Spleen (tissue), 11 donors: ENCODE measurements at regions not wholly inside any gene's neighbourhood (a gene's known extent, or its start where the extent isn't known, plus 50 kb on each side); places are given as distances from the start of the nearest gene placed in this dataset.
A peak's percentile ranks its signal among the peaks of the same experiment; 100 is the strongest.

Experiments
- DNase-seq: peaks from one replicate; pipeline ENCODE4 v3.0.0-alpha.2; 2020
- H3K27ac ChIP-seq, 8 donors: fragments of 200-600 bp; sonication (generic) in 7 of 8; 1 replicate in 4 of 8; 2 replicates in 4 of 8; pipeline versions ENCODE4 v1.5.0 to v1.8.0; 2016 to 2021; ENCODE audit warnings: inconsistent platforms in 4 of 8, mild to moderate bottlenecking in 4 of 8, moderate library complexity in 1 of 8
- H3K27me3 ChIP-seq, 7 donors: fragments of 200-600 bp; sonication (generic) in 6 of 7; replicated peaks in 1 of 7; 1 replicate in 4 of 7; 2 replicates in 3 of 7; pipeline versions ENCODE4 v1.5.0 to v1.8.0; 2016 to 2021; ENCODE audit warnings: inconsistent platforms in 3 of 7, mild to moderate bottlenecking in 1 of 7
- H3K36me3 ChIP-seq, 6 donors: fragments of 200-600 bp; sonication (generic) in 5 of 6; 1 replicate in 4 of 6; 2 replicates in 2 of 6; pipeline versions ENCODE4 v1.5.0 to v1.8.0; 2016 to 2021; ENCODE audit warnings: inconsistent platforms in 2 of 6
- H3K4me1 ChIP-seq, 6 donors: fragments of 200-600 bp; sonication (generic) in 5 of 6; 1 replicate in 3 of 6; 2 replicates in 3 of 6; pipeline versions ENCODE4 v1.5.0 to v1.8.0; 2016 to 2021; ENCODE audit warnings: inconsistent platforms in 3 of 6
- H3K4me3 ChIP-seq, 8 donors: fragments of 200-600 bp; sonication (generic) in 7 of 8; 1 replicate in 4 of 8; 2 replicates in 4 of 8; pipeline versions ENCODE4 v1.5.0 to v1.8.0; 2016 to 2021; ENCODE audit warnings: inconsistent platforms in 4 of 8, mild to moderate bottlenecking in 4 of 8, moderate library complexity in 2 of 8
- H3K9me3 ChIP-seq, 8 donors: fragments of 200-600 bp; sonication (generic) in 7 of 8; 1 replicate in 4 of 8; 2 replicates in 4 of 8; pipeline versions ENCODE4 v1.5.0 to v1.8.0; 2016 to 2021; ENCODE audit warnings: inconsistent platforms in 4 of 8
- POLR2A ChIP-seq, 3 donors: fragments of 450-650 bp; IDR thresholded peaks; one replicate each; pipeline ENCODE4 v1.5.1; 2017; ENCODE audit warnings: antibody characterized with exemption in 3 of 3, mild to moderate bottlenecking in 1 of 3
- POLR2AphosphoS5 ChIP-seq, 3 donors: sonication (generic); formaldehyde crosslinking; IDR thresholded peaks; one replicate each; pipeline ENCODE4 v1.5.1; 2017; ENCODE audit warnings: antibody characterized with exemption in 3 of 3
- WGBS, 5 donors: extraction: QIAGEN DNeasy Blood & Tissue Kit in 3 of 5; methylation state at CpG; one replicate each; pipeline versions ENCODE4 v1.1.5 to v1.1.7; 2013 to 2018; 5-methylcytosine and 5-hydroxymethylcytosine counted together
- intact Hi-C: fragments of 100-400 bp; cut with DNase I; formaldehyde crosslinking; loops from one replicate; pipeline ENCODE4 v1.15.0; 2023; ENCODE audit warnings: low total_unique reads
- TF ChIP-seq, protein P1 (sequence below), 11 experiments: fragments of 200-600 bp in 7 of 11; fragments of 450-650 bp in 4 of 11; sonication (generic) in 4 of 11; IDR thresholded peaks in 8 of 11; conservative IDR thresholded peaks in 3 of 11; 1 replicate in 7 of 11; 2 replicates in 4 of 11; pipeline versions ENCODE4 v1.4.0 to v1.8.0; 2016 to 2021; ENCODE audit warnings: antibody characterized with exemption in 11 of 11, inconsistent platforms in 4 of 11, mild to moderate bottlenecking in 1 of 11
- donor health status: healthy with polysubstance abuse.
- donor health status: DM: no; HTN: no; CAD: no; lungs with moderate emphysema.
- donor health status: DM: no; HTN: no; CAD: no.
- donor health status: Bipolar disorder and iron deficiency.
- donor health status: healthy.
- donor health status: DM: no; HTN: no; CAD: no.
- donor health status: DM: yes; HTN: yes; CAD: no.

DNA sequence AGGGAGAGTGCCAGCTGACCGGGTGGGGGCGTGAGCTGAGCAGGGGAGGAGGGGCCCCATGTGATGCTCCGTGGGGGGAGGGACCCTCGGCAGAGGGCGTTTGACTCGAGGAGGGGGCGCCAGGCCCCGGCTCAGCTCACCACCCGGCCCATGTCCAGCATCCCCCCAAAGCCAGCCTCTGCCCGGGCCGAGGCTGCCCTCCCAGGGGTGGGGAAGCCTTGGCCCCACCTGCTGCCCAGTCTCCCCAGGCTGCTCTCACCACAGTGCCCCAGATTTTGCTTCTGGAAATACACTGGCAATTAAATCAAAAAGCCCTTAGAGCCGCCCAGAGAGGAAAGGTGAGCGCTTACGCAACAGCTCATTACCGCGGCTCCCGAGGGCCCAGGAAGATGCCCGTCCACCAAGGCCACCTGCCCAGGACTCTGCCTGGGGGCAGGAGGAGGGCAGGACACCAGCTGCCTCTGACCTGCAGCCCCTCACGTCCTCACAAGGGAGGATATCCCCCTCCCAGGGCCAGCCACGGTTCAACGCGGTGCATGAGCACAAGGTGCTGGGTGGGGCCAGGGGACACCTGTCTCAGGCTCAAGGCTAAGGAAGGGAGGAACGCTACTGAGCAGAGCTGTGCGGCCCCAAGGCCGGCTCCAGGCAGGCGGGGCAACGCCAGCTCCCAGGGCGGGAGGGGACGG, 70.0 kb upstream of the INPP5A start:
- 57 to 68% (median 63%) methylated on average over 19 to 29 of the region's 29 CpGs for whole genome bisulfite sequencing, 5 donors
- TF ChIP-seq, protein P1, sequence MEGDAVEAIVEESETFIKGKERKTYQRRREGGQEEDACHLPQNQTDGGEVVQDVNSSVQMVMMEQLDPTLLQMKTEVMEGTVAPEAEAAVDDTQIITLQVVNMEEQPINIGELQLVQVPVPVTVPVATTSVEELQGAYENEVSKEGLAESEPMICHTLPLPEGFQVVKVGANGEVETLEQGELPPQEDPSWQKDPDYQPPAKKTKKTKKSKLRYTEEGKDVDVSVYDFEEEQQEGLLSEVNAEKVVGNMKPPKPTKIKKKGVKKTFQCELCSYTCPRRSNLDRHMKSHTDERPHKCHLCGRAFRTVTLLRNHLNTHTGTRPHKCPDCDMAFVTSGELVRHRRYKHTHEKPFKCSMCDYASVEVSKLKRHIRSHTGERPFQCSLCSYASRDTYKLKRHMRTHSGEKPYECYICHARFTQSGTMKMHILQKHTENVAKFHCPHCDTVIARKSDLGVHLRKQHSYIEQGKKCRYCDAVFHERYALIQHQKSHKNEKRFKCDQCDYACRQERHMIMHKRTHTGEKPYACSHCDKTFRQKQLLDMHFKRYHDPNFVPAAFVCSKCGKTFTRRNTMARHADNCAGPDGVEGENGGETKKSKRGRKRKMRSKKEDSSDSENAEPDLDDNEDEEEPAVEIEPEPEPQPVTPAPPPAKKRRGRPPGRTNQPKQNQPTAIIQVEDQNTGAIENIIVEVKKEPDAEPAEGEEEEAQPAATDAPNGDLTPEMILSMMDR (IDR thresholded peaks at IDR 0.05 in 8 of 11, conservative IDR thresholded peaks at IDR 0.05 in 3 of 11) = no peak
- TF ChIP-seq POLR2AphosphoS5 (IDR thresholded peaks at IDR 0.05) (no peak), POLR2A (IDR thresholded peaks at IDR 0.05) (no peak)
- Histone ChIP-seq H3K4me3 (no peak overlapping the region), H3K27me3 (peaks cover 0 to 15% (median 0%) of the 10 kb centered on the region in 7 donors), H3K36me3 (no peaks in the 10 kb centered on the region), H3K27ac (peak overlapping the region in 2 of 8 donors; percentile 64 to 68), H3K9me3 (peaks cover 0 to 14% (median 9%) of the 10 kb centered on the region in 8 donors), H3K4me1 (peaks cover 0 to 23% (median 4%) of the 10 kb centered on the region in 6 donors)
- peak; percentile 54 for DNase-seq
- intact Hi-C loops = no loop called here

DNA sequence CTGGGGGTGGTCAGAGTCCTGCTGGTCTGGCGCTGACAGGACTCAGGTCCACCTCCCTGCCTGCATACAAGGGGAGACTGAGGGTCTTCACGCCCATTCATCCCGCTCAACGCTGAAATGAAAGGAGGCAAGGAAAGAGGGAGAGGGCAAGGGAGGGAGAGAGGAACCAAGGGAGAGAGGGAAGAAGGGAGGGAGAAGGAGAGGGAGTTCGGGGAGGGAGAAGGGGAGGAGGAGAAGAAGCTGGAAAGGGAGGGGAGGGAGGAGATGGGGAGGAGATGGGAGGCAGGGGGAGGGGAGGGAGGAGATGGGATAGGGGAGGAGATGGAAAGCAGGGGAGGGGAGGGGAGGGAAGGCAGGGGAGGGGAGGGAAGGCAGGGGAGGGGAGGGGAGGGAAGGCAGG, 69.4 kb upstream of the INPP5A start:
- Histone ChIP-seq H3K4me3 (no peak overlapping the region), H3K36me3 (no peaks in the 10 kb centered on the region), H3K27me3 (peaks cover 0 to 15% (median 0%) of the 10 kb centered on the region in 7 donors), H3K9me3 (peaks cover 0 to 14% (median 9%) of the 10 kb centered on the region in 8 donors), H3K4me1 (peaks cover 0 to 23% (median 4%) of the 10 kb centered on the region in 6 donors), H3K27ac (peak overlapping the region in 1 of 8 donors; percentile 64)
- WGBS, 5 donors = 56 to 67% (median 60%) methylated on average over 5 of the region's 5 CpGs
- no peak for DNase-seq
- TF ChIP-seq, protein P1 (IDR thresholded peaks at IDR 0.05 in 8 of 11, conservative IDR thresholded peaks at IDR 0.05 in 3 of 11) = no peak
- TF ChIP-seq POLR2AphosphoS5 (IDR thresholded peaks at IDR 0.05) (no peak), POLR2A (IDR thresholded peaks at IDR 0.05) (no peak)
- intact Hi-C loops = no loop called here

DNA sequence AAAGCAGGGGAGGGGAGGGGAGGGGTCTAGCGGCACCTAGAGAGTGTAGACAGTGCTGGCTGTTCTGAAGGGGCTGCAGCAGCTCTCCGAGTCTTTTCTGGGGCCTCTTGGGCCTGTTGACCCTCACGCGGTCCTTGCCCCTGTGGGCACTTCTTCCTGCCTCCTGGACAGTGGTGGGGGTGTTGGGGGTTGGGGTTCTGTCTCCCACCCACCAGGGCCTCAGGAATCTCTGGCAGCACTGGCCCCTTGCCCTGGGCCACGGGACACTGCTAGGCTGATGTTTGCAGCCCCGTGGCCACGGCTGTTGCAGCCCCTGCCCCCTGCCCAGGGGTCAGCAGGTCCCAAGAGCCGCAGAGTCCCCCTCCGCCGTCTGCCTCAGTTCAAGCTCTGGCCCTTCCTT, 68.9 kb upstream of the INPP5A start:
- Histone ChIP-seq H3K36me3 (no peaks in the 10 kb centered on the region), H3K27me3 (peaks cover 0 to 15% (median 0%) of the 10 kb centered on the region in 7 donors), H3K4me1 (peaks cover 0 to 23% (median 4%) of the 10 kb centered on the region in 6 donors), H3K9me3 (peaks cover 0 to 14% (median 9%) of the 10 kb centered on the region in 8 donors), H3K4me3 (no peak overlapping the region), H3K27ac (peak overlapping the region in 3 of 8 donors; percentile 28 to 66 (median 57))
- TF ChIP-seq POLR2A (IDR thresholded peaks at IDR 0.05) = no peak
- TF ChIP-seq, protein P1 (IDR thresholded peaks at IDR 0.05 in 8 of 11, conservative IDR thresholded peaks at IDR 0.05 in 3 of 11) = no peak
- no peak for TF ChIP-seq POLR2AphosphoS5 (IDR thresholded peaks at IDR 0.05)
- peak; percentile 46 for DNase-seq
- WGBS, 5 donors = 83 to 91% (median 86%) methylated on average over 9 to 10 of the region's 10 CpGs
- intact Hi-C loops = no loop called here

DNA sequence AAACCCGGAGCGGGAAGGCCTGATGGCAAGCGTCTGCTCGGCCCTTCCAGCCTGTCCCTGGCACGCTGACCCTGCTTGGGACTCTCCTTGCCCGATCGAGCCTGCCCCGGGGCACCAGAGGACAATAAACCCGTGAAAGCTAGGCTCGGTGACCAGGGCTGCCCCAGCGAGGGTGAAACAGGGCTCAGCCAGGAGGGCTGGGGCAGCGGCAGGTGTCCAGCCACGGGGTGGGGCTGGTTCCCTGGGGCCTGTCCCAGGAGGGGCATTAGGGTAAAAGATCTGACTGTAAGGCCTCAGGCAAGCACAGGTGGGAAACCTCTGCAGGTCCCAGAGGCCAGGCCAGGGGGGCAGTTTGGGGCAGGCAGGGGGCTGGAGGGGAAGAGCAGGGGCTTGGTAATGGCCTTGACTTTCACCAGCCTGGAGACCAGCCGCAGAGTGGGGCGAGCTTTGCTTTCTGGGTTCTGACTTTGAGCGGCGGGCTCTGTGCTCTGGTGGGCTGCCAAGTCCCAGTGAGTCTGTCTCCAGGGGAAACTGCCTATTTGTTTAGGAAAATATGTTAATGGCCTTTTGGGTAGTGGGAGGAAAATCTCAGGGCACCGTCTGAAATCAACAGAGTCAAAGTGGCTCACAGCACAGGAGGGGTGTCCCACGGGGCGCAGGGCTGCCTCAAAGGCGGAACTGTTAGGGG, 68.2 kb upstream of the INPP5A start:
- intact Hi-C loops = no loop called here
- H3K27ac ChIP-seq = peak overlapping the region in 4 of 8 donors; percentile 26 to 66 (median 42)
- no peaks in the 10 kb centered on the region for H3K36me3 ChIP-seq
- H3K4me3 ChIP-seq = no peak overlapping the region
- TF ChIP-seq POLR2AphosphoS5 (IDR thresholded peaks at IDR 0.05) = peak in 1 of 3 donors; percentile 31
- TF ChIP-seq, protein P1 (IDR thresholded peaks at IDR 0.05 in 8 of 11, conservative IDR thresholded peaks at IDR 0.05 in 3 of 11) = no peak
- TF ChIP-seq POLR2A (IDR thresholded peaks at IDR 0.05) = no peak
- peaks cover 0 to 15% (median 0%) of the 10 kb centered on the region in 7 donors for H3K27me3 ChIP-seq
- WGBS, 5 donors = 69 to 75% (median 70%) methylated on average over 17 to 21 of the region's 21 CpGs
- peaks cover 0 to 23% (median 4%) of the 10 kb centered on the region in 6 donors for H3K4me1 ChIP-seq
- peaks cover 0 to 14% (median 9%) of the 10 kb centered on the region in 8 donors for H3K9me3 ChIP-seq
- DNase-seq = peak; percentile 72
